PC-3 (cell line): ENCODE measurements at regions not wholly inside any gene's neighbourhood (a gene's known extent, or its start where the extent isn't known, plus 50 kb on each side); places are given as distances from the start of the nearest gene placed in this dataset.

ENCODE experiments used
- EZH2 ChIP-seq: fragments of 300-600 bp; sonication (generic); IDR thresholded peaks from one replicate; pipeline ENCODE4 v1.6.1; 2017; ENCODE audit warnings: antibody characterized with exemption, mild to moderate bottlenecking, low read length; ENCODE audit not compliant: unreplicated experiment
- EZH2phosphoT487 ChIP-seq: fragments of 300-600 bp; sonication (generic); IDR thresholded peaks from 2 replicates; pipeline ENCODE4 v1.6.1; 2018; ENCODE audit warnings: mild to moderate bottlenecking, antibody characterized with exemption, low read length, borderline replicate concordance
- TF ChIP-seq, protein P1 (sequence below): fragments of 300-600 bp; sonication (generic); conservative IDR thresholded peaks from 2 replicates; pipeline ENCODE4 v1.5.1; 2017; ENCODE audit warnings: antibody characterized with exemption, low read depth, mild to moderate bottlenecking, low read length

DNA sequence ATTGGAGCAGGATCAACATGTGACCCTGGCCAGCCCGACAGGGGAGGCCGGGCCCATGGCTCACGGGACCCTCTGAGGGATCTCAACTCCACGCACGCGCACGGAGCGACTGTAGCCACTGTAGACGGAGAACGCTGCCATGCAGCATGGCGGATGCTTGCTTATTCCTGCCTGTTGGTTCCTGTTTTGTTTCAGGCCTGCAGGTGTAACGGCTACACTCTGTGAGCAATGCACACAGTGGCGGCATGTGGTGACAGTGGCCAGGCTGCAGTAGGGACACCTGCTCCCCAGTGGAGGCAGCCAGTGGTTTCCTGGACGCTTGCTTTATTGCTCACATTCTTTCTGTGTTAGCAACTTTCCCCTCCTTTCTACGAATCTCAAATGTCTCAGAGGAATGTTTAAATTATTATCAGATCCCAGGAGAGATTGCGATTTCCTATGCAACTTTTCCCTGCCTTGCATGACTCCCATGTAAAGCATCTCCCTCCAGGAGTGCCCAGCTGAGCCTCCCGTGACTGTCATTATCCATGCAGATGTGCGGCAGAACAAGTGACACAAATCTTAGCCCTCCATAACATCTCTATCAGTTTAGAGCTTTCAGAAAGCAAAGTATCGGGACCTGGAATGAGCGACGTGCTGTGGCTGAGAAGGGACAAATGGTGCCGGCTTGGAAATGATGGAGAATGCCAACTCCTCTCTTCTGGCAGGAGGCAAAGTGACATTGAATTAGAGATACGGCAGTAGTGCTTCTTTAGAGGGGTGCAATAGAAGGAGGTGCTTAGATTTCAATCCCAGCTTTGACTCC, 209.7 kb downstream of the ASB1 start:
- TF ChIP-seq, protein P1, sequence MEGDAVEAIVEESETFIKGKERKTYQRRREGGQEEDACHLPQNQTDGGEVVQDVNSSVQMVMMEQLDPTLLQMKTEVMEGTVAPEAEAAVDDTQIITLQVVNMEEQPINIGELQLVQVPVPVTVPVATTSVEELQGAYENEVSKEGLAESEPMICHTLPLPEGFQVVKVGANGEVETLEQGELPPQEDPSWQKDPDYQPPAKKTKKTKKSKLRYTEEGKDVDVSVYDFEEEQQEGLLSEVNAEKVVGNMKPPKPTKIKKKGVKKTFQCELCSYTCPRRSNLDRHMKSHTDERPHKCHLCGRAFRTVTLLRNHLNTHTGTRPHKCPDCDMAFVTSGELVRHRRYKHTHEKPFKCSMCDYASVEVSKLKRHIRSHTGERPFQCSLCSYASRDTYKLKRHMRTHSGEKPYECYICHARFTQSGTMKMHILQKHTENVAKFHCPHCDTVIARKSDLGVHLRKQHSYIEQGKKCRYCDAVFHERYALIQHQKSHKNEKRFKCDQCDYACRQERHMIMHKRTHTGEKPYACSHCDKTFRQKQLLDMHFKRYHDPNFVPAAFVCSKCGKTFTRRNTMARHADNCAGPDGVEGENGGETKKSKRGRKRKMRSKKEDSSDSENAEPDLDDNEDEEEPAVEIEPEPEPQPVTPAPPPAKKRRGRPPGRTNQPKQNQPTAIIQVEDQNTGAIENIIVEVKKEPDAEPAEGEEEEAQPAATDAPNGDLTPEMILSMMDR, result no peak
- no peak for TF ChIP-seq EZH2
- no peak for TF ChIP-seq EZH2phosphoT487
